A673 (cell line): ENCODE measurements at regions not wholly inside any gene's neighbourhood (a gene's known extent, or its start where the extent isn't known, plus 50 kb on each side); places are given as distances from the start of the nearest gene placed in this dataset.
"Not testable (repeated sequence)": the region's sequence is repeated elsewhere in the genome, so short reads cannot be mapped to it uniquely, and the experiment has no call there.

Experiments
- BruUV-seq: library from RNA; stranded (reverse); fragments of 400-500 nt; replicated peaks from 2 replicates; lab custom pipeline; 2021; lab: Mats Ljungman, UMichigan
- CTCF ChIA-PET: fragments of 300-600 bp; sonication (Branson Sonifier 250); formaldehyde crosslinking; loops from one replicate; lab custom pipeline; 2022; ENCODE audit warnings: antibody characterized with exemption; lab: Charles Lee
- POLR2A ChIA-PET: fragments of 300-600 bp; sonication (Branson Sonifier 250); formaldehyde crosslinking; loops from one replicate; lab custom pipeline; 2022; ENCODE audit warnings: antibody characterized with exemption; ENCODE audit not compliant: low non-redundant PET; lab: Charles Lee
- DNase-seq: peaks from one replicate; pipeline ENCODE4 v3.0.0-alpha.2; 2015; ENCODE audit warnings: low spot score
- H3K27ac ChIP-seq: fragments of 200-600 bp; sonication (generic); 2 replicates; pipeline ENCODE4 v1.5.1; 2016; ENCODE audit warnings: mixed run types, low read depth, mild to moderate bottlenecking, mixed read lengths, antibody characterized with exemption, low read length; ENCODE audit not compliant: poor library complexity, severe bottlenecking
- H3K27me3 ChIP-seq: fragments of 200-600 bp; sonication (generic); replicated peaks from 2 replicates; pipeline ENCODE4 v1.6.1; 2017; ENCODE audit warnings: mixed run types, low read depth, mild to moderate bottlenecking, mixed read lengths, antibody characterized with exemption, low read length; ENCODE audit not compliant: insufficient read depth, poor library complexity
- H3K36me3 ChIP-seq: fragments of 200-600 bp; sonication (generic); 2 replicates; pipeline ENCODE4 v1.6.1; 2016; ENCODE audit warnings: mixed run types, mild to moderate bottlenecking, mixed read lengths, antibody characterized with exemption, low read length; ENCODE audit not compliant: insufficient read depth, poor library complexity, severe bottlenecking
- H3K4me1 ChIP-seq: fragments of 200-600 bp; sonication (generic); 2 replicates; pipeline ENCODE4 v1.6.1; 2017; ENCODE audit warnings: mixed run types, mild to moderate bottlenecking, mixed read lengths, antibody characterized with exemption, low read length; ENCODE audit not compliant: insufficient read depth, poor library complexity, severe bottlenecking
- H3K4me3 ChIP-seq: fragments of 200-600 bp; sonication (generic); 2 replicates; pipeline ENCODE4 v1.5.1; 2016; ENCODE audit warnings: low read depth, mixed run types, mild to moderate bottlenecking, mixed read lengths, low read length; ENCODE audit not compliant: poor library complexity, severe bottlenecking
- H3K9me3 ChIP-seq: fragments of 200-600 bp; sonication (generic); 2 replicates; pipeline ENCODE4 v1.6.1; 2016; ENCODE audit warnings: mixed run types, low read depth, mild to moderate bottlenecking, mixed read lengths, antibody characterized with exemption, low read length; ENCODE audit not compliant: poor library complexity, severe bottlenecking
- EZH2 ChIP-seq: fragments of 200-600 bp; sonication (generic); IDR thresholded peaks from 2 replicates; pipeline ENCODE4 v1.6.1; 2017; ENCODE audit warnings: borderline replicate concordance, low read depth, mild to moderate bottlenecking, mixed read lengths, antibody characterized with exemption, low read length; ENCODE audit not compliant: poor library complexity, severe bottlenecking
- intact Hi-C: fragments of 100-400 bp; cut with micrococcal nuclease; formaldehyde crosslinking; loops from one replicate; pipeline ENCODE4 v1.10.0; 2022; ENCODE audit not compliant: unreplicated experiment
- TF ChIP-seq, protein P1 (sequence below): fragments of 300-800, 200-600 bp; sonication (generic); conservative IDR thresholded peaks from 2 replicates; pipeline ENCODE4 v1.5.1; 2017; ENCODE audit warnings: low read depth, mild to moderate bottlenecking, antibody characterized with exemption, low read length, moderate library complexity, mixed read lengths

DNA sequence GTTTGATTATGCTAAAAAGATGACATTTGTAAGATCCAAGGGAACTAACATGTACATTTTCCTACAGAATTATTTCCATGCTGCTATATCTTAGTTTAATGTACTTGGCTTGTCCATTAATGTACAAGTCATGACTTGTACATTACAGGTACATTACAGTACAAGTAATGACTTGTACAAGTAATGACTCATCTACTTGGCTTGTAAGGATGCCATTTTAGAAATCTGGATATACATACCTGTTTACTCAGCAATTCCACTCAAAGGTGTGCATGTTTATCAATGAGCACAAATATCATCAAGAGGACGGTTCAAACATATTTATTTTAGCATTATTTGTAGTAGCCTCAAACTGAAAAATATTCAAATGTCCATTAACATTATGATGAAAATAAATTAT is 87.0 kb upstream of the TRPC4 start:
- no peak overlapping the region for H3K4me3 ChIP-seq
- H3K4me1 ChIP-seq = peaks cover 16% of the 10 kb centered on the region
- no peak for DNase-seq
- H3K36me3 ChIP-seq = no peaks in the 10 kb centered on the region
- POLR2A ChIA-PET = no interaction called here
- CTCF ChIA-PET = no interaction called here
- no TSS peak for BruUV-seq
- no peak overlapping the region for H3K27ac ChIP-seq
- TF ChIP-seq, protein P1, sequence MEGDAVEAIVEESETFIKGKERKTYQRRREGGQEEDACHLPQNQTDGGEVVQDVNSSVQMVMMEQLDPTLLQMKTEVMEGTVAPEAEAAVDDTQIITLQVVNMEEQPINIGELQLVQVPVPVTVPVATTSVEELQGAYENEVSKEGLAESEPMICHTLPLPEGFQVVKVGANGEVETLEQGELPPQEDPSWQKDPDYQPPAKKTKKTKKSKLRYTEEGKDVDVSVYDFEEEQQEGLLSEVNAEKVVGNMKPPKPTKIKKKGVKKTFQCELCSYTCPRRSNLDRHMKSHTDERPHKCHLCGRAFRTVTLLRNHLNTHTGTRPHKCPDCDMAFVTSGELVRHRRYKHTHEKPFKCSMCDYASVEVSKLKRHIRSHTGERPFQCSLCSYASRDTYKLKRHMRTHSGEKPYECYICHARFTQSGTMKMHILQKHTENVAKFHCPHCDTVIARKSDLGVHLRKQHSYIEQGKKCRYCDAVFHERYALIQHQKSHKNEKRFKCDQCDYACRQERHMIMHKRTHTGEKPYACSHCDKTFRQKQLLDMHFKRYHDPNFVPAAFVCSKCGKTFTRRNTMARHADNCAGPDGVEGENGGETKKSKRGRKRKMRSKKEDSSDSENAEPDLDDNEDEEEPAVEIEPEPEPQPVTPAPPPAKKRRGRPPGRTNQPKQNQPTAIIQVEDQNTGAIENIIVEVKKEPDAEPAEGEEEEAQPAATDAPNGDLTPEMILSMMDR = no peak
- TF ChIP-seq EZH2 = no peak
- no peaks in the 10 kb centered on the region for H3K27me3 ChIP-seq
- no peaks in the 10 kb centered on the region for H3K9me3 ChIP-seq
- intact Hi-C loops = no loop called here

DNA sequence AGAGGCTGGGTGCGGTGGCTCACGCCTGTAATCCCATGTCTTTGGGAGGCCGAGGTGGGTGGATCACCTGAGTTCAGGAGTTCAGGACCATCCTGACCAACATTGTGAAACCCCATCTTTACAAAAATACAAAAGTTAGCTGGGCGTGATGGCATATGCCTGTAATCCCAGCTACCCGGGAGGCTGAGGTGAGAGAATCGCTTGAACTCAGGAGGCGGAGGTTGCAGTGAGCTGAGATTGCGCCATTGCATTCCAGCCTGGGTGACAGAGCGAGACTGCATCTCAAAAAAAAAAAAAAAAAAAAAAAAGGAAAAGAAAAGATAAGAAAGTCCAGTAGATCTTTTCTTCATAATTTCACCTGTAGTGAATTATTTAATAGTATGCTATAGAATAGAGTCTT is 85.0 kb upstream of the TRPC4 start:
- H3K27me3 ChIP-seq, H3K4me3 ChIP-seq, H3K27ac ChIP-seq, BruUV-seq, POLR2A ChIA-PET, intact Hi-C loops, H3K9me3 ChIP-seq, H3K36me3 ChIP-seq, DNase-seq: not testable (repeated sequence)
- H3K4me1 ChIP-seq = peaks cover 15% of the 10 kb centered on the region
- CTCF ChIA-PET = interaction anchor here (0.6 kb wide), 1 partner anchor 11 kb away, joined by 3 read pairs; no protein-coding TSS in a partner anchor

DNA sequence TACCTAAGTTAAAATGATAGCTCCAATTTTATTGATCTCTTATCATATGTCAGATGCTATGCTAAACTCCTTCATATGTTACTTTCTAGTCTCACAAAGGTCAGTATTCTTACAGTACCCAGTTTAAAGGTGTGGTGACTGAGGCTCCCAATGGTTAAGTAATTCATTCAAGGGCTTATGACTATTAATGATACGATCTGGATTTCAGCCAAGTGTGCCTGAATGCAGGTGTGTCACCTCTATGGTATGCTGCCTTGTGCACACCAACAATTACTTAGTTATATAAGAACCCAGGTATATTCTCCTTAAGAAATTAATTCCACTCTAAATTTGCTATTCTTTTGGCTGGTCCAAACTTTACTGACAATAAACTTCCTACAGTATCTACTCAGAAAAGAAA is 84.6 kb upstream of the TRPC4 start:
- Histone ChIP-seq H3K4me1 (peaks cover 12% of the 10 kb centered on the region), H3K4me3 (no peak overlapping the region), H3K27me3 (no peaks in the 10 kb centered on the region), H3K27ac (no peak overlapping the region), H3K9me3 (no peaks in the 10 kb centered on the region), H3K36me3 (no peaks in the 10 kb centered on the region)
- POLR2A ChIA-PET = no interaction called here
- no TSS peak for BruUV-seq
- CTCF ChIA-PET = interaction anchor here (0.6 kb wide), 1 partner anchor 11 kb away, joined by 3 read pairs; no protein-coding TSS in a partner anchor
- DNase-seq = no peak
- TF ChIP-seq EZH2 = no peak
- TF ChIP-seq, protein P1 = no peak
- intact Hi-C loops = no loop called here

DNA sequence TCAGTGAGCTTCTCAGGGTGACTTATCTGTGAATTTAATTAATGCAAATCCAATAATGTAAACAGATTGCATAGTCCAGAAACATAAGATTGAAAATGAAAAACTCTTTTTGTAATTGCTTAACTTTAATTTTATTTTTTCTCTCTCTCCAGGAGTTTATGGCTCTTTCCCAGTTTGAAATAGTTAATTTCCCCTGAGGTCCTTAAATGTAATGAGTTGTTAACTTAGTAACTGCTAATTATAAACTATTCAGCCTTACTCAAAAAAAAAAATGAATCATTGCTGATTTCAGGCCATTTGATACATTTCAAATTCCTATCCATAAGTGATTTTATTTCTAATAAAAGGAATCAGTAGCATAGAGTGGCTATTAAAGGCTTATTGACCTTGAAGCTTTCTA is 84.1 kb upstream of the TRPC4 start:
- TF ChIP-seq EZH2 = no peak
- TF ChIP-seq, protein P1 = no peak
- ChIA-PET POLR2A (no interaction called here), CTCF (interaction anchor here (0.6 kb wide), 1 partner anchor 12 kb away, joined by 3 read pairs; no protein-coding TSS in a partner anchor)
- no peaks in the 10 kb centered on the region for H3K27me3 ChIP-seq
- intact Hi-C loops = no loop called here
- BruUV-seq = no TSS peak
- DNase-seq = no peak
- no peak overlapping the region for H3K27ac ChIP-seq
- H3K4me3 ChIP-seq = no peak overlapping the region
- H3K36me3 ChIP-seq = no peaks in the 10 kb centered on the region
- H3K9me3 ChIP-seq = no peaks in the 10 kb centered on the region
- H3K4me1 ChIP-seq = peaks cover 12% of the 10 kb centered on the region
